SW 1271 (cell line): ENCODE measurements at regions not wholly inside any gene's neighbourhood (a gene's known extent, or its start where the extent isn't known, plus 50 kb on each side); places are given as distances from the start of the nearest gene placed in this dataset.

Experiments
- DNase-seq, 2 experiments: peaks; one replicate each; lab custom pipeline; 2025; lab: John Stamatoyannopoulos, UW

DNA sequence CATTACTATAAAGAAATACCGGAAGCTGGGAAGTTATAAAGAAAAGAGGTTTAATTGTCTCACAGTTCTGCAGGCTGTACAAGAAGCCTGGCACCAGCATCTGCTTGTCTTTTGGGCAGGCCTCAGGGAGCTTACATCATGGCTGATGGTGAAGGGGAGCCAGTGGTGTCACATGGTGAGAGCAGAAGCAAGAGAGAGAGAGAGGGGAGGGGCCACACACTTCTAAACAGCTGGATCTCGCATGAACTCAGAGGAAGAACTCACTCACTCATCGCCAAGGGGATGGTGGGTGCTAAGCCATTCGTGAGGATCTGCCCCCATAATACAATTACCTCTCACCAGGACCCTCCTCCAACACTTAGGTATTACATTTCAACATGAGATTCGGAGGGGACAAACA is 51.8 kb upstream of the ANKRD34C start:
- no peak for DNase-seq

DNA sequence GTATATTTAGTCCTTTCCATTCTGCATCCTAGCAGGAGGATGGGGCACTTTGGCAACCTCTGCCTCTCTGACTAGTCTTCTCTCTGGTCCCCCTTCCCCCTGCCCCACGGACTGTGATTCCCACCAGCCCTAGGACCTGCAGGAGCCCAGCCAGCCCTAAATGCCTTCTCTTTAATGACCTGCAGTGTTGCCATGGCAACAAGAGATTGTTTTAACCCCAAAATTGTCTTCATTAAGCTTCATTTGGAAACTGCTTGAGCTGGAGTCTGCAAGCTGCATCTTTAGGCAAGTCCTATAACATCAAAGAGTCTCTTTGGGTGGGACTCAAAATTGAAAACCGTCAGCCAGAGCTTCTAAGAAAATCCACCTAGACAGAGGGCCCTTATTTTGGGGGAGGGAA is 59.7 kb upstream of the ANKRD34C start:
- no peak for DNase-seq

DNA sequence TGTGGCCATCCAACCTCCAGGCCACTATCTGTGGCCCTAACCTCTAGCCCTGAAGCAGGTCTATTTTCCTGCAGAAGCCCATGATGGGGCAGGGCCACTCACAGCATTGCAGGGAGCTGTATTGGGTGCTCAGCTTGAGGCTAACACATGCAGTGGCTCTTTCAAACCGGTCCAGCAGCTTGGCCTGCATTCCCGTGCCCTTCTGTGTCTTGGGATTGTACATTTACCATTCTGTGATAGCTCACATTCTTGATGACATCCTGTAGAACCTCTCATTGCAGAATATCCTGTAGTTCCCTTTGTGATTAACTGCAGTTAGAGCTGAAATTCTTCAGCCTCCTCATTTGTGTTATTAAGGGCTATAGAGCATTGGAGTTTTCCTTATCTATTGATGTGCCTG is 60.8 kb upstream of the ANKRD34C start:
- no peak for DNase-seq

DNA sequence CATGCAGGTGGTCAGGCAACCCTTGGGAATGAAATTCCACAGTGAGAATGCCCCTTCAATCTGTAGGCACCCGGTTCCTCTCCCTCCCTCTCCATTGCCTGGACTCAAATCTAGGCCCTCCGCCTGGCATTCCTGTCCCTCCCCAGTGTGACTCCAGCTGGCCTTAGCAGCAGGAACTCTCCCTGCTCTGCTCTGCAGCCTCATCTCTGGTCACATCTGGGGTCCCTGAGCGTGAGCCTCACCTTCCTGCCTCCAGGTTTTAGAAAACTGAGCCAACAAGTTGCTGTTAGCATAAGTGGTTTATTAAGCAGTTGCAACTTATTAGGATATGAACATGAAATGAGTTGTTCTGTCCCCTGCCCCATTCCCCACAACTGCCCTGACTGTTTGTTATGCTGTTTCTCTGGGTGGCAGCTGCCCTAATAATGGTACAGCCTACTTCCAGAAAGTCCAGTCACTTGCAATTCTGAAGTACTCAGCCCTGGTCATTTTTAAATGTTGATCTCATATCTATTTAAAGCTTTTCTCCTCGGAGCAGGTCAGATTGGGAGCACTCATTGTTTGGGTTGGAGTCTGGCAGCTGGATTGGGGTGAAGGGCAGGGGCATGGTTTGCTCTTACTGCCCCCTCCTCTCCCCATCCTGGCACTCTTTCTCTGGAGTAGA is 63.0 kb upstream of the ANKRD34C start:
- DNase-seq: no peak

DNA sequence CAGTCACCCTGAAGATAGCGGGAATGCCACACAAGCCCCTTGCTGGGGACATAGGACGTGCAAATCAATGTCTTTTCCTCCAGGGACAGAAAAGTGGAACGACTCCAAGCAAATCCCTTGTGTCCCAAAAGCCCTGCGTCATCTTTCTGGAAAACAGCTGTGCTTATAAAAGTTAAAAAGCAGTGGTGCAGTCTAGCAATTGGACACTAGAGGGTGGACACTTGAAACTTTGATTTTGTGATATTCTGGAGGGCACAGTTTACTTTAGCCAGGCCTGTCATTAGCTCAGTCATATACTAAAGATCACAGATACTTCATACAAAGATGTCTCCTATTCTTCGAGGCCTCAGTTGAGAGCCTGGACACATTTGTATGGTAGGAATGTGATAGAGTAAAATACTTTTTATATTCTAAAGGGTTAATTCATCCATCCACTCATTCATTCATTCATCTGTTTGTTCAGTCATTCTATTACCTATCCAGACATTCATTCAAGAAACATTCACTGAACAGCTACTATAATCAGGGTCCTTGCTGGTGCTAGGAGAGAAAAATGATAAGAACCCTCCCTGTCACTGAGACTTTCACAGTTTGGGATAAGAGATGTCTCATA is 63.8 kb upstream of the ANKRD34C start:
- DNase-seq: peak in 1 of 2 experiments; percentile 35

DNA sequence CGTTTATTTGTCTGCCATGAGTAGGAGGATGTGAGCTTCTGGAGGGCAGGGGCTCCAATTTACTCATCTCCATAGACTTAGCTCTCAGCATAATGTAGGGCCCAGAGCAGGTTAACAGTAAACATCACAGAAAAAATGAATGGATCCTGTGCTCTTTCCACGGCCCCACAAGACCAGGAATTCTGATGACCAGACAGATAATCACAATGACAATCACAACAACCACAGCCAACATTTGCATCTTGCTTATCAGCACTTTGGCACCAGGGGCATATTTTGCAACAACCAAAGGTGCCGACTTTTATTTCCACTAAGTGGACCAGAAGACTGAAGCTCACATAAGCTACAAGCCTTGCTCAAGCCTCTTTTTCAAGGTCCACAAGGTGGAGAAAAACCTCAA is 68.9 kb upstream of the ANKRD34C start:
- no peak for DNase-seq

DNA sequence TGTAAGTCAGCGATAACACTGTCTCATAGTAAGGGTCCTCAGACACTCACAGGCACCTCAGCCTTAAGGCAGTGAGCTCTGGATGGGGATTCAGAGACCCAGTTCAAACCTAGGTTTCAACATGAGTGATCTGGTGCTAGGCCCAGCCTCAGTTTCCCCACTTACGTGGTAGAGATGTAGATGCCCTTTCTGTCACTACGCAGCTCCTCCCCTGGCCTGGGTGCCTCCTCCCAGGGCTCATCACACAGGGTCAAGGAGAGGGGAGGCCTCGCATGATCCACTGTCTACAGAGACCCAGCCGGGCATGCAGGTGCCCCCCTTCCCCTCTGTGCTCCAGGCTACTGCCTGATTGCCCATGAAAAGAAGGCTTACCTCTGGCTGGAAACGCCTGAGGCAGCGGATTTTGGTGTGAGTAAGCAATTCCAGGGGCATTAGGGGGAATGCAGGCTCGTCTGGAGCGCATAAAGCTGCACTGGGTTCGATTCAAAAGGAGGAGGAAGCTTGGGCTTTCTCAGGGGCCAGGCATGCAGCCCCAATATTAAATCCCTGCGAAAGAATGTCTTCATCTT is 69.8 kb upstream of the ANKRD34C start:
- no peak for DNase-seq

DNA sequence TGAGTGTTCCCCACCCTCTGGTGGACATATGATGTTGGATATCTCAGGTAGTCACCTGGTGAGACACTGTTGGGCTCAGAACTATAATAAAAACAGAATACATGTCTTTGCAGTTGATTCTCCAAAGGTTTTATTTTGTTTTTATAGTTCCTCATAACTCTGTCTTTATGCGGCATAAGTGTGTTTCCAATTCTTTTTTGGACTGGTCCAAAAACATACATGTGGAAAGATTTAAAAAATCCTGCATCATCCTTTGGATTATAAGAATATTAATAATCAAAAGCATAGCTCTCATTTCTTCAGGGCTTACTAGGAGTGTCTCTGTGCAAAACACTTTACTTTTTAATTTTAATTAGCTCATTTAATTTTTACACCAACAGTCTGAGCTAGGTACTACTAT is 71.0 kb upstream of the ANKRD34C start:
- no peak for DNase-seq

DNA sequence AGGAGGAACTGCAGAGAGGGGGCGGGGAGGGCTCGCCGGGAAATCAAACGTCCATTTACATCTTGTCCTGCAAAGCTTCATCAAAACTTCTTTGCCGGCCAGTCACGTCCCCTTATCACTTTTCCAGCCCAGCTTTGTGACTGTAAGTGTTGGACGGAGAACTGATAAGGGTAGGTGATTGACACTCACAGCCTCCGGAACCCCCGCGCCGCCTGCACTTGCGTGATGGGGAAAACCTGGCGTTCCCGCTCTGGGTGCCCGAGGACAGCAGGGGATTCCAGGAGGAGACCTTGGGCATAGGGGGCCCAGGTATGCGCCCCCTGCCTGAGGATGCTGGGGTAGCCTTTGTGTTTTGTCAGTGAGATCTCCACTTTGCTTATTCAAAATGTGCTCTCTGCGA is 72.8 kb upstream of the ANKRD34C start:
- no peak for DNase-seq

DNA sequence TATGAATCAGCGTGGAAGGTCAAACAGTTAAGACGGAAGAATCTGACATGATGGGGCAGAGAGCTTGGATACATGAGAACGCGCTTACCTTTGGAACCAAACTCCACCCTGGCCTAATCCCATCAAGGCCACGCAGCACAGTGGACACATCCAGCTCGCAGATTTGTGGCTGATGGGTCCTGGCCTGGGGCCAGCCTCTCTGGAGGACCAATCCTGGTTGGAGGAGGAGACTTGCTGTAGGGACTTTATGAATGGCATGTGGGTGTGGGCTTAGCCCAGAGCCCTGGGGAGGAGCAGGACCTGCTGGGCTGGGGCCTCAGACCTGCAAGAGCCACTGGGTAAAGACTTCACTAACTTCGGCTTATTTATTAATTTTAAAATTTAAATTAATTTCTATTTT is 73.4 kb upstream of the ANKRD34C start:
- DNase-seq: no peak

DNA sequence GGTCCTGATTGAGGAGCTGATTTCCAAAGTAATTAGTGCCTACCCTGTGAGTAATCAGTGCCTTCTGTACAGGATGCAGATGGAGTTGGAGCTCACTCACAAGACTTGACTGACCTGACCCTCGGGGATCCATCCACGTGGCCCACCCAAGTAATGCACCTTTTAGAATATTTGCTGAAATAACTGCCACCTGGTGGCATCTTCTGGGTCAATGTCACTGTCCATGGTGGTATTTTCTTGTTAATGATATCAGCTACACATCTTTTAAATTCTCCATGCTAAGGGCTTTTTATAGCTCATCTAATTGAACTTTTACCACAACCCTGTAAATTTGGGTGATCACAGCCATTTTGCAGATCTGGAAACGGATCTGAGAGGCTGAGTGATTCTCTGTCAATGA is 74.3 kb upstream of the ANKRD34C start:
- peak in 1 of 2 experiments; percentile 7 for DNase-seq

DNA sequence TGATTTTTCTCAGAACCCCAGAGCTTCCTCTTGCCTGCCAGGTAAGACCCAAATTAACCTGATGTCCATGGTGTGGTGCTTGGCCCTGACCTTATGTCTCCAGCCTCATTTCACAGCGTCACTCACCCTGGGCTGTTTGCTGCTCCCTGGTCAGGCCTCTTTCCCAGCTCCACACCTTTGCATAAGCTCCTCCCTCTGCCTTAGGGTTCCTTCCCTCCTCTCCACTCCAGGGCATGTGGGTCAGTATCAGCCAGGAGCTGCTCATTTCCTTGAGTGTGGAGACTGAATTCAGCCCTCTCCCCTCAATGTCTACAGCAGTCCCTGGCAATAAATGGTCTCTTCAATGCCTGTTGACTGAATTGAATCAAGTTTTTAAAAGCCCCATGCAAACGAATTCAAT is 75.6 kb upstream of the ANKRD34C start:
- DNase-seq: no peak

DNA sequence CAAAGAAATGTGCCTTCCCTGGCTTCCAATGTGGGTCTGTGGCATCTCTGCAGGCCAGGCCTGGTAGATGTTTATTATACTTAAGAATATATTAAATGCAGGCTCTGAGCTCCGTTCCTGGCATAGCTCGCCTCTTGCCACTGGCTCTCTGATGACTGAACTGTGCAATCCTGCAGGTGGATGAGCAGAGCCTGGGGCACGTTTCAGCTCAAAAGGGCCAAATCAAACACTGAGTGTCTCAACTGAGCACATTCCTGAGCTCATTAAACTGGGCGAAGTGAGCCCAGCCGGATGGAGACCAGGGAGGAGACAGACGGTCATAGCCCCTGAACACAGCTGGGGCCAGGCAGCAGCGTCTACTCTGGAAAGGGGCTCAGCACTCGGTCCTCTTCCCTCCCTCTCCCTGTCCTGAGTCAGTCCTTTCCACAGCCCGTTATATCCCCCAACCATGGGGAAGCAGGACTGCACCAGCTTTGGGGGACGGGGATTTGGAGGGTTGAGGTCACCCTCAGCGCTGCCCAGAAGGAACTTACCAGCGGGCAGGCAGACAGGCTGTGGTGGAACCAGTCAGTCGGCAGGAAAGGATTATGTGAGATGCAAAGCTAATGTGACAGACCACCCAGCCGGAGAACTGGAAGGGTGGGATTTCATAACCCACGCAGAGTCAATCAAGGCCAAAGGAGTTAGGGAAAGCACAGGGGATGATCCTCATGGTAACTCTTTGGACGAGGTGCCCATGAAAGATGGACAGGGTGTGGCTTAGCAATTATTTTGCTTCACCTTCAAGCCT is 77.4 kb upstream of the ANKRD34C start:
- DNase-seq: no peak

DNA sequence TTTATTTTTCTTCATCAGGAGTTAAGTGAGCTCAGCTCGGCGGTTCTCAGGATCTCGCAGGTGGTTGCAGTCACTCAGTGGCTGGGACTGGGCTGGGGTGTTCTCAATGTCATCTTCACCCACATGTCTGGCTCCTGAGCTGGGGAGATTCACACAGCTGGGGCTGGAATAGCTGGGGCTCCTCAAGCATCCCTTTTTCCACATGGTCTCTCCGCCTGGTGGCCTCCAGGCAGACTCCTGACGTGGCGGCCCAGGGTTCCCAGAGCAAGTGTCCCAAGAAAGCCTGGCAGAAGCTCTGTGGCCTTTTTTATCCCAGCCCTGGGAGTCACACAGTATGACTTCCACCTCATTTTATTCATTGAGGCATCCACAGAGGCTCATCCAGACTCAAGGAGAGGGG is 84.1 kb upstream of the ANKRD34C start:
- DNase-seq: no peak

DNA sequence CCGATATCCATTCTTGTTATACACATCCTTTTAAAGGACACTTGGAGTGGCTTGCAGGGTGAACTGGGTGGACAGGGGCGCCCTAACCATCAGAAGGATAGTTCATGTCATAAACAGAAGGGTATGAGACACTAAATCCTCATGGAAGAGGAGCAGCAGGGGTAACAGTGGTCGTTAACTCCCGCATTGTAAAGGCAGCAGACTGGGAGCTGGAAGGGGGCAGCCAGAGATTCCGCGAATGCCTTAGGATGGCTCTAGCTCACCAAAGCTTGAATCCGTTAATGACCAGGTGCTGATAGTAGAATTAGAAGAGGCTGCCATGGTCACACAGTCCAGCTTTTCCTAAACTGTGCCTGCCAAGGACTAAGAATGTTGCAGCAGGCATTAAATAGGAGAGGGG is 85.2 kb upstream of the ANKRD34C start:
- DNase-seq: no peak

DNA sequence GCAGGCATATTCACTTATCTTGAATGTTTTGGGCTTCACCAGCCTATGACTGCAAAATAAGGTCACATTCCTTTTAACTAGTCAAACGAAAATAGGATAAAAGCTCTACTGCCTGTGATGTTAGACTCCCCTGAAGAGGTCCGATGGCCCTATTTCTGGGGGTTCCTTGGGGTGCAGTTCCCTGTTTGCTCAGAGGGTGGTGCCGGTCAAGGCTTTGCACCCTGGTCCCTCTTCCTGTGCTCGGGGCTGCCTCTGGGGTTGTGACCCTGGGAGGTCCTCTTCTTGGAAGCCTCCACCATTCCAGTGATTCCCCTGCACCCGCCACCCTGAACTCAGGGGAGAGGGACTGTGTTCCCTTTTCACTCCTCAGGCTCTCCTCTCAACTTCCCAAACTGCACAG is 86.7 kb upstream of the ANKRD34C start:
- no peak for DNase-seq

DNA sequence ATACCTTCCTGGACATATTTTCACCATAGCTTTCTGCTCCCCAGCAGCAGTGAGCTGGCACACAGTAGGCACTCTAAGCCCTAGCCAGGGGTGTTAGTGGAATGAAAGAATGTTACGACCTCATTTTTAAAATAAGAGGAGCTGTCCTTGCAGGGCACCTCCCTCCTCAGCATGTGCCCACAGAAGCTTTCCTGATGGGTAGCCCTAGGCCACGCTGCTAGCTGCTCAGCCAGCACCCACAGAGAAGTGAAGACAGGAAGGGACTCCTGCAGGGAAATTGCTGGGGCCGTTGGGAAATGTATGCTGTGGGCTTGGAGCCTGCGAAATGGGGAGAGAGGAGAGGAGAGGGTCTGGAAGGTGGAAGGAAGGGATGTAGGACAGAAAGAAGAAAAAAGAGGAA is 87.3 kb upstream of the ANKRD34C start:
- no peak for DNase-seq

DNA sequence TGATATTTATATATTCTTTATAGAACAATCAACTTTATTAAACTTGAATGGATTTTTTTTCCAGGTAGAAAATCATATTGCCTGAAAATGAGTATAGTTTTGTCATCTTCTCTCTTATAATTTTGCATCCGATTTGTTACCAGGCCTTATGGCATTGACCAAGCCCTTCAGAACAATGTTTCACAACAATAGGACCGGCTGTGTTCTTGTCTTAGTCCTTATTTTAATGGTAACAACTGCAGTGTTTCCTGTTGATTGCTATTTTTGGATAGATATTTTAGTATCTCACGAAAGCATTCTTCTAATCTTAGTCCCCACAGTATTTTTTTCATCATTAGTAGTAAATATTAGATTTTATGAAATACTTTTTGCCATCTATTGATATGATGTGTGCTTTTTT is 88.1 kb upstream of the ANKRD34C start:
- no peak for DNase-seq

DNA sequence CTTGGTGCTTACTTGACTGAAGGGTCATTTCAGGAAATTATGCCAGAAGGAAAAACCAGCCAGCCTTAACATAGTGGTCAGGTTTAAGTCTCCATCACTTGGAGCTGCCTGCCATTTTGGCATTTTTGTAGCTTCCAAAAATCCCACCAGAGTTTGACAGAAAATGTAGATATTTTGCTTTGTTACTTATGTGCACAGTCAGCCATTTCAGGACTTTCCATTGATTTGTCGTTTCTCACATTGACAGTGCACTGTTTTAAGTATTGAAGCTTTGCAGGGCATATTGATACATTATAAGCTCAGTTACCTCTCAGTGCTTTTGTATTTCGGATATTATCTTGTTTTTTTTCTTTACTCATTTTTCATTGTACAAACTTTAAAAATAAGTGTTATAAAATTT is 89.0 kb upstream of the ANKRD34C start:
- DNase-seq: no peak

DNA sequence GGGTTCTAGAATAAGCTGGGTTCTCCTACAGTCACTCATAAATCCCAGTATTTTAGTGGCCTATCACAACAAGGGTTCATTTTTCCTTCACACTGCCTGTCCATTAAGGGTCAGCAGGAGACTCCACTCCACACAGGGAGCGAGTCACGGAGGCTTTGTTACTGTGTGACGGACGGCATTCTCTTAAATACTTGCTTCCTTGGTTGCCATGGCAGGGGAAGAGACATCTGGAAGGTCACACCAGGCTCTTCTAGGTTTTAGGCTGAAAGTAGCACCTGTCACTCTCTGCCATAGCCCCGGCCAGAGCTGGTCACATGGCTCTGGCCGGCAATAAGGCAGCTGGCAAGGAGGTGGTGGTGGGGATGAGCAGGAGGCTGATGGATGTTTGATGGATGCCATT is 89.4 kb upstream of the ANKRD34C start:
- DNase-seq: no peak

DNA sequence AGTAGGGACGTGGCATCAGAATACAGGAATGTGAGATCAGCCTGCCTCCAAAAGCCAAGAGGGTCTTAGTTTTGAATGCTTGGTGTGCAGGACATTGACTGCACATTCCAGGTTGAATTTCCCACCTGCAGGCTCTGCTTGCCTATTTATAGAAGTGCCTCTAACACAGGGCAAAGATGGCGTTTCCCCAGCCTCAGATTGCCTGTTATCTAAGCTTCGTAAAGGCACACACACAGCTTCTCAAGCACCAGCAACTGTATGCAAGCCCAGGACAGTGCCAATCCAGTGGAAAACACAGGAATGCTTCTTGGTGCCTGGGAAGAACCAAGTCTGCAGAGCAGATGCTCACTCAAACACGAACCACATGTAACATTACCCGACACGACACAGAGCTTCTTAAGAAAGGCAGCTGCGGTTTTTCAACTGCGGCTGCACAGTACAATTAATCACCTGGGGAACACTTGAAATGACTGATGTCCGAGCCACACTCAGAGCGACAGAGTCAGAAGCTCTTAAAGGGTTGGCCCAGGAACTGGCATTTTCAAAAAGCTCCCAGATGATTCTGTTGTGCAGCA is 90.0 kb upstream of the ANKRD34C start:
- no peak for DNase-seq

DNA sequence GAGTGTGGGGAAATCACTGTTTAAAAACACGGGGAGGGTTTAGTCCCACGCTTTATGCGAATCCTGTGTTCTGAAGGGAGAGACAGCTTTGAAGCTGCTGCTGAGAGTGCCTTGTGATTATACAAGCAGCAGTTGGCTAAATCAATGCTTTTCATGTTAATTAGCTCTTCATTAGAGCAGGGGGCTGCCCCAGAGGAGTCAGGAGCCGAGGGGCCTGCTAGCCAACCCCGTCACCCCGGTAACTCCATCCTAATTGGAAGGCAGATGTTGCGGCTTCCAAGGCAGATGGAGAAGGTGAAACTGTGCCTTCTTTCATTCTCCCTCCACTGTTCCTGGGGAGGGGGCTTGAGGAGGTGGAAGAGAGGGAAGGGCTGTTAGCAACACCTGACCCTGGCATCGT is 92.4 kb upstream of the ANKRD34C start:
- DNase-seq: no peak

DNA sequence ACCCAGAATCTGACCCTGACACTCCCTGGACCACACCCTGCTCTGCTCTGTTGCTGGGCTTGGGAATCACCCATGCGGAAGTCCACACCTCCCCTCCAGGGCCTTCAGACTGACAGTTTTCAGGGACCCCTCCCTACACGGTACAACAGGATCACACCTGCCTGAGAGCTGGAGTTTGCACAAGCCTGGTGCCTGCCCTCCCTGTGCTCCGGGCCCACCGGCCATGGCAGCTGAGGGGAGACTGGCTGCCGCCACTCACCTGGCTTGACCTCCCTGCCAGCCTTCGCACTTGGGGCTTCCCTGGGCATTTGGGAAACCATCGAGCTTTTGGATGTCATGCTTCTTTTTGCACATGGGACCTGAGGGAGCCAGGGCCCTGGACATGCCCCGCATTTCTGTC is 95.9 kb upstream of the ANKRD34C start:
- DNase-seq: no peak
